ENCODE measurements at regions not wholly inside any gene's neighbourhood (a gene's known extent, or its start where the extent isn't known, plus 50 kb on each side); places are given as distances from the start of the nearest gene placed in this dataset.

- no TSS peak for BruUV-seq (replicated peaks)
- Histone ChIP-seq H3K9me1 (ENCODE audit: control insufficient read depth, insufficient read depth, low read length) (no peaks in the 10 kb centered on the region), H3K36me3 (ENCODE audit: control insufficient read depth, insufficient read depth, low read length) (no peaks in the 10 kb centered on the region), H3K4me2 (ENCODE audit: insufficient read depth, low read length) (no peak overlapping the region), H3K27me3 (ENCODE audit: control insufficient read depth in 2 of 2, insufficient read depth in 2 of 2, low read length in 2 of 2) (no peaks in the 10 kb centered on the region), H4K20me1 (replicated peaks; ENCODE audit: control insufficient read depth, insufficient read depth, low read length) (no peaks in the 10 kb centered on the region), H2AFZ (ENCODE audit: low read depth, low read length) (no peak overlapping the region), H3K9ac (ENCODE audit: insufficient read depth in 1 of 2, low read depth in 2 of 2, low read length in 2 of 2) (no peak overlapping the region), H3K79me2 (ENCODE audit: control insufficient read depth, insufficient read depth, low read length) (no peaks in the 10 kb centered on the region), H3K4me1 (replicated peaks in 1 of 2; ENCODE audit: control insufficient read depth in 2 of 2, insufficient read depth in 2 of 2, low read length in 2 of 2) (no peaks in the 10 kb centered on the region), H3K4me3 (no peak overlapping the region), H3K27ac (ENCODE audit: extremely low read depth, low read depth, low read length) (no peak overlapping the region), H3K9me3 (replicated peaks; ENCODE audit: control insufficient read depth, insufficient read depth, low read depth, low read length) (no peaks in the 10 kb centered on the region)
- FAIRE-seq (no peak), DNase-seq (ENCODE audit: extremely low read depth in 1 of 4, low spot score in 3 of 4) (no peak), ATAC-seq (no peak)
- ChIA-PET POLR2A (no interaction called here), CTCF (ENCODE audit: low intra/inter-chr PET ratio) (no interaction called here)
- intact Hi-C loops (cut with micrococcal nuclease) = no loop called here
- TF ChIP-seq GATAD2B (IDR thresholded peaks at IDR 0.05; ENCODE audit: borderline replicate concordance) (no peak), DNMT1 (IDR thresholded peaks at IDR 0.05) (no peak), RAD21 (CRISPR knock-in tag; conservative IDR thresholded peaks at IDR 0.05 in 1 of 2, IDR thresholded peaks at IDR 0.05 in 1 of 2) (no peak), ZHX1 (conservative IDR thresholded peaks at IDR 0.05; ENCODE audit: low read length) (no peak), EZH2 (IDR thresholded peaks at IDR 0.05; ENCODE audit: borderline replicate concordance, low read depth, low read length) (no peak), BDP1 (IDR thresholded peaks at IDR 0.05; ENCODE audit: insufficient read depth, insufficient read length) (no peak), XRCC3 (IDR thresholded peaks at IDR 0.05) (no peak), CBFA2T2 (conservative IDR thresholded peaks at IDR 0.05) (no peak), SRSF3 (IDR thresholded peaks at IDR 0.05; ENCODE audit: insufficient read depth, low read length) (no peak), SETDB1 (IDR thresholded peaks at IDR 0.05; ENCODE audit: low read length) (no peak), ZNF133 (CRISPR knock-in tag; IDR thresholded peaks at IDR 0.05) (no peak), ATF7 (IDR thresholded peaks at IDR 0.05) (no peak), SIN3B (IDR thresholded peaks at IDR 0.05; ENCODE audit: low read depth) (no peak)
- TF ChIP-seq, protein P1, sequence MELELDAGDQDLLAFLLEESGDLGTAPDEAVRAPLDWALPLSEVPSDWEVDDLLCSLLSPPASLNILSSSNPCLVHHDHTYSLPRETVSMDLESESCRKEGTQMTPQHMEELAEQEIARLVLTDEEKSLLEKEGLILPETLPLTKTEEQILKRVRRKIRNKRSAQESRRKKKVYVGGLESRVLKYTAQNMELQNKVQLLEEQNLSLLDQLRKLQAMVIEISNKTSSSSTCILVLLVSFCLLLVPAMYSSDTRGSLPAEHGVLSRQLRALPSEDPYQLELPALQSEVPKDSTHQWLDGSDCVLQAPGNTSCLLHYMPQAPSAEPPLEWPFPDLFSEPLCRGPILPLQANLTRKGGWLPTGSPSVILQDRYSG (tag; conservative IDR thresholded peaks at IDR 0.05; ENCODE audit: low read depth) = no peak
- TF ChIP-seq, protein P2, sequence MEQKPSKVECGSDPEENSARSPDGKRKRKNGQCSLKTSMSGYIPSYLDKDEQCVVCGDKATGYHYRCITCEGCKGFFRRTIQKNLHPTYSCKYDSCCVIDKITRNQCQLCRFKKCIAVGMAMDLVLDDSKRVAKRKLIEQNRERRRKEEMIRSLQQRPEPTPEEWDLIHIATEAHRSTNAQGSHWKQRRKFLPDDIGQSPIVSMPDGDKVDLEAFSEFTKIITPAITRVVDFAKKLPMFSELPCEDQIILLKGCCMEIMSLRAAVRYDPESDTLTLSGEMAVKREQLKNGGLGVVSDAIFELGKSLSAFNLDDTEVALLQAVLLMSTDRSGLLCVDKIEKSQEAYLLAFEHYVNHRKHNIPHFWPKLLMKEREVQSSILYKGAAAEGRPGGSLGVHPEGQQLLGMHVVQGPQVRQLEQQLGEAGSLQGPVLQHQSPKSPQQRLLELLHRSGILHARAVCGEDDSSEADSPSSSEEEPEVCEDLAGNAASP (IDR thresholded peaks at IDR 0.05) = no peak
- 2% methylated on average over 10 of the region's 10 CpGs for WGBS (ENCODE audit: insufficient coverage, low coverage, missing lambda C conversion rate)
- in situ Hi-C loops (cut with MboI) = no loop called here
Observed at GRCh38 chr2:136664713-136665405, 100.5 kb upstream of the THSD7B start.
